ENCODE measurements at regions not wholly inside any gene's neighbourhood (a gene's known extent, or its start where the extent isn't known, plus 50 kb on each side); places are given as distances from the start of the nearest gene placed in this dataset.

DNA sequence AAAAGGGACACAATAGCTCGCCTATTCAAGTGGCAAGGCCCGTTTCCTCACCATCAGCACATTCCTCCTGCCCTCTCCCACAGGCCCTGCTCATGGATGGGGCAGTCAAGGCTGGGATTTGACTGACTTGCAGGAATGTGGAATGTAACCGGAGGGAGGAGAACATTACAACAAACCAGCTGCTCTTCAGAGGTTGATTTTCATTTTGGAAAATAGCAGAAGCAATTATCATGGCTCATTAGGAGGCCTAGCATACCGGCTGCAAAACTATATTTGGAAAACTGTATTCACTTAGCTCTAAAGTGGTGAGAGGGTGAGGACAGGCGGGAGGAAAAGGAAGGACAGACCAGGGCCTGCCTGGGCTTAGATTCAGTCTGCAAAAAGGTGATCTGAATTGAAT lies 283.7 kb downstream of the CD83 start:
- no peaks in the 10 kb centered on the region for H3K27me3 ChIP-seq (ENCODE audit: insufficient read depth in 3 of 3, low read length in 2 of 3)
- H3K4me1 ChIP-seq, result peaks cover 12% of the 10 kb centered on the region
- H3K27ac ChIP-seq, result no peak overlapping the region
- intact Hi-C loops (cut with DNase I), result no loop called here
- H3K4me3 ChIP-seq, result no peak overlapping the region
- ATAC-seq, result peak in 3 of 4 donors; percentile 33 to 40 (median 36)
- no peaks in the 10 kb centered on the region for H3K36me3 ChIP-seq (ENCODE audit: insufficient read depth in 1 of 2, low read depth in 1 of 2)
- WGBS, 3 donors, result 36 to 53% (median 49%) methylated on average over 5 of the region's 5 CpGs
- no peak for DNase-seq
- no peaks in the 10 kb centered on the region for H3K9me3 ChIP-seq
- TF ChIP-seq, protein P1, sequence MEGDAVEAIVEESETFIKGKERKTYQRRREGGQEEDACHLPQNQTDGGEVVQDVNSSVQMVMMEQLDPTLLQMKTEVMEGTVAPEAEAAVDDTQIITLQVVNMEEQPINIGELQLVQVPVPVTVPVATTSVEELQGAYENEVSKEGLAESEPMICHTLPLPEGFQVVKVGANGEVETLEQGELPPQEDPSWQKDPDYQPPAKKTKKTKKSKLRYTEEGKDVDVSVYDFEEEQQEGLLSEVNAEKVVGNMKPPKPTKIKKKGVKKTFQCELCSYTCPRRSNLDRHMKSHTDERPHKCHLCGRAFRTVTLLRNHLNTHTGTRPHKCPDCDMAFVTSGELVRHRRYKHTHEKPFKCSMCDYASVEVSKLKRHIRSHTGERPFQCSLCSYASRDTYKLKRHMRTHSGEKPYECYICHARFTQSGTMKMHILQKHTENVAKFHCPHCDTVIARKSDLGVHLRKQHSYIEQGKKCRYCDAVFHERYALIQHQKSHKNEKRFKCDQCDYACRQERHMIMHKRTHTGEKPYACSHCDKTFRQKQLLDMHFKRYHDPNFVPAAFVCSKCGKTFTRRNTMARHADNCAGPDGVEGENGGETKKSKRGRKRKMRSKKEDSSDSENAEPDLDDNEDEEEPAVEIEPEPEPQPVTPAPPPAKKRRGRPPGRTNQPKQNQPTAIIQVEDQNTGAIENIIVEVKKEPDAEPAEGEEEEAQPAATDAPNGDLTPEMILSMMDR (IDR thresholded peaks at IDR 0.05), result no peak

DNA sequence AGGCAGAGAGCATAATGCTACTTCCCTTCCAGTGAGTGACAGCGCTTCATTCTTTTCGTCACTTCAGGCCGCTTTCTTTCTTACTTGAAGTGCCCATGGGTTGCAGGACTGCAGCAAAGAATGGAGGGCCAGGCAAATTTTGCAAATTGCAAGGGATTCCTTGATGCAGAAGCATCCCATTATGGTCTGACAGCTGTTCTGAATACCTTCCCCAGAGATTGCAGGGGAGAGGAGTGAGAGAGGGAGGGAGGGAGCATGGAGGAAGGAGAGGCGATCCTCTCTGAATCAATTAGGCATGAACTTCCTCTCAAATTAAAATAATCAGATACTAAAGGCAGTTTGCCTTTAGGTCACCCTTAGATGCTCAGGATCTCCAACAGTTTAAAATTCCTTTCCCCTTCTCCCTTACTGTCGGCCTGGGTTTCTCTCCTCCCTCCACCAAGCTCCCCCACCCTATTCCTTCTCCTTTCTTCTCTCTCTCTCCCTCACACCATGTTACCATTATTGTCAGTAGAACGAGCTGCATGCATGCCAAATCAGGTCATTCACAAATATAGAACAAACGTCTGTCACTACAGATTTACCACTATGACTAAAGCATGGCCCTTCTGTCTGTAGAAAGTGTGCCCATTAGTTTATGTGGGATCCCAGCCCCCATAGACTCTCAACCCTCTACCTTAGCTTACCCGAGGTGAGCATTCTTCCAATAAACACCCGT lies 289.2 kb downstream of the CD83 start:
- peak; percentile 82 to 97 (median 94) for ATAC-seq
- peaks cover 3% of the 10 kb centered on the region for H3K4me1 ChIP-seq
- WGBS, 3 donors, result 57 to 62% (median 60%) methylated on average over 9 of the region's 9 CpGs
- no peaks in the 10 kb centered on the region for H3K27me3 ChIP-seq (ENCODE audit: insufficient read depth in 3 of 3, low read length in 2 of 3)
- no peaks in the 10 kb centered on the region for H3K36me3 ChIP-seq (ENCODE audit: insufficient read depth in 1 of 2, low read depth in 1 of 2)
- TF ChIP-seq, protein P1 (IDR thresholded peaks at IDR 0.05), result no peak
- DNase-seq, result no peak
- H3K4me3 ChIP-seq, result no peak overlapping the region
- no peak overlapping the region for H3K27ac ChIP-seq
- no peaks in the 10 kb centered on the region for H3K9me3 ChIP-seq
- intact Hi-C loops (cut with DNase I), result no loop called here

DNA sequence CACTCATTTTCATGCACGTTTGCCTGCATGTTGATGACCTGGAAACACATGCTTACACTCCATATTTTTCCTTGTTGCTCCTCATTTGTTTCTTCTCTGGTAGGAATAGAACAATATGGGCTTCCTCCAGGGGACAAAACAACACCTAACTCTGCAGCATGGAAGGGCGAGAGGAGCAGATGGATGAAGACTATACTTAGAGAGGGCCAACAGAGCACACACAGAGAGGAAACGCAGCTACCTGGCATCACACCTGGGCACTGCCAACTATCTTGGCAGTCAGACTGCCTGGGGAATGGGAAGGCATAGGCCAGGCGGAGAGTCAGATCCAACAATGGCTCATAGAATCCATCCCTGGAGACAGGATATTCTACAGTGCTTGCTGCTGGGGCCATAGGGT lies 290.9 kb downstream of the CD83 start:
- WGBS, 3 donors, result 81 to 92% (median 83%) methylated on average over 4 of the region's 4 CpGs
- Histone ChIP-seq H3K4me1 (peaks cover 3% of the 10 kb centered on the region), H3K4me3 (no peak overlapping the region), H3K36me3 (ENCODE audit: insufficient read depth in 1 of 2, low read depth in 1 of 2) (no peaks in the 10 kb centered on the region), H3K27me3 (ENCODE audit: insufficient read depth in 3 of 3, low read length in 2 of 3) (no peaks in the 10 kb centered on the region), H3K27ac (no peak overlapping the region), H3K9me3 (no peaks in the 10 kb centered on the region)
- no peak for DNase-seq
- intact Hi-C loops (cut with DNase I), result no loop called here
- ATAC-seq, result no peak
- TF ChIP-seq, protein P1 (IDR thresholded peaks at IDR 0.05), result no peak

DNA sequence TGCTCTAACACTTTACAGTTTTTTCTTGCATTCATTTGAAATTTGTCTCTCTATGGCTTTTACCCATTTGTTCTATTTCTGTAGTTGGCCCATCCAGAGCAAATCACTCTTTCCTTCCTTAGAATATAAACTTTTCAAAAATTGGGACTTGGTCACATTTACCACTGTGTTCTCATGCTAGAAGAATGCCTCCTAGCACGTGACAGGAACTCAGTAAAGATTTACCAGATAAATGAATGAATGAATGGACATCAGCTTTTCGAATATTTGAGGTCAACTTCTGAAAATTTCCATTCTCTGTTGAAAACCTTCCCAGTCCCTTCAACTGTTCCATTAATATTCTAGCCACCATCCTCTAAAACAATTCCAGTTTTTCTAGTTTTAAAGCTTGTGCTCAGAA lies 294.5 kb downstream of the CD83 start:
- H3K27me3 ChIP-seq (ENCODE audit: insufficient read depth in 3 of 3, low read length in 2 of 3), result peaks cover 0 to 1% (median 0%) of the 10 kb centered on the region in 3 donors
- TF ChIP-seq, protein P1 (IDR thresholded peaks at IDR 0.05), result no peak
- H3K36me3 ChIP-seq (ENCODE audit: insufficient read depth in 1 of 2, low read depth in 1 of 2), result no peaks in the 10 kb centered on the region
- H3K4me3 ChIP-seq, result no peak overlapping the region
- no peak overlapping the region for H3K27ac ChIP-seq
- no peaks in the 10 kb centered on the region for H3K4me1 ChIP-seq
- DNase-seq (no peak), ATAC-seq (no peak)
- 61 to 89% (median 69%) methylated on average over 2 of the region's 2 CpGs for WGBS, 3 donors
- no peaks in the 10 kb centered on the region for H3K9me3 ChIP-seq
- intact Hi-C loops (cut with DNase I), result no loop called here

DNA sequence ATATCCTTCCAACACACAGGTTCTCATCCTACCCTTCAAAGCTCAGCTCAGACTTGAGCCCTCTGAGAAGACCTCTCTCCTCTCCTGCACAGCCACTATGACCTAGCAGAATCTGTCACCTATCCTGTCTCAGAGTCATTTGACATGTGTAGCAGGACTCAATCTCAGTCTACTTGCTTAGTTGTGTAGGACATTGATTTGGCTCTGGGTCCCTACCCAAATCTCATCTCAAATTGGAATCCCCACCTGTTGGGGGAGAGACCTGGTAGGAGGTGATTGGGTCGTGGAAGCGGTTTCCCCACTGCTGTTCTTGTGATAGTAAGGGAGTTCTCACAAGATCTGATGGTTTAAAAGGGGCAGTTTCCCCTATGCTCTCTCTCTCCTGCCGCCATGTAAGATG lies 297.9 kb downstream of the CD83 start:
- TF ChIP-seq, protein P1 (IDR thresholded peaks at IDR 0.05), result no peak
- H3K27ac ChIP-seq, result no peak overlapping the region
- WGBS, 3 donors, result 90 to 98% (median 95%) methylated on average over 3 of the region's 3 CpGs
- no peaks in the 10 kb centered on the region for H3K4me1 ChIP-seq
- H3K27me3 ChIP-seq (ENCODE audit: insufficient read depth in 3 of 3, low read length in 2 of 3), result peaks cover 0 to 1% (median 0%) of the 10 kb centered on the region in 3 donors
- no peak for DNase-seq
- no peaks in the 10 kb centered on the region for H3K9me3 ChIP-seq
- intact Hi-C loops (cut with DNase I), result no loop called here
- H3K4me3 ChIP-seq, result no peak overlapping the region
- no peaks in the 10 kb centered on the region for H3K36me3 ChIP-seq (ENCODE audit: insufficient read depth in 1 of 2, low read depth in 1 of 2)
- ATAC-seq, result no peak
